GM23338 (cell line): ENCODE measurements at regions not wholly inside any gene's neighbourhood (a gene's known extent, or its start where the extent isn't known, plus 50 kb on each side); places are given as distances from the start of the nearest gene placed in this dataset.

Experiments used
- ATAC-seq: fragments of 200-7000 bp; cut with Tn5 transposase; 3 replicates; pipeline ENCODE4 v1.9.1; 2020
- DNase-seq: peaks from one replicate; pipeline ENCODE4 v3.0.0-alpha.2; 2015; ENCODE audit warnings: low spot score
- H2AFZ ChIP-seq: fragments of 200-600 bp; sonication (generic); 2 replicates; pipeline ENCODE4 v1.8.0; 2016; ENCODE audit warnings: antibody characterized with exemption, mild to moderate bottlenecking, moderate library complexity
- H3F3A ChIP-seq: fragments of 200-600 bp; sonication (generic); replicated peaks from 2 replicates; pipeline ENCODE4 v1.8.0; 2017; ENCODE audit warnings: antibody characterized with exemption, mixed run types, low read depth
- H3K27ac ChIP-seq: fragments of 200-600 bp; sonication (generic); 2 replicates; pipeline ENCODE4 v1.6.1; 2016; ENCODE audit warnings: low read depth
- H3K27me3 ChIP-seq: fragments of 200-600 bp; sonication (generic); 2 replicates; pipeline ENCODE4 v1.8.0; 2016; ENCODE audit warnings: mild to moderate bottlenecking, mixed run types, moderate library complexity; ENCODE audit not compliant: insufficient read depth
- H3K36me3 ChIP-seq: fragments of 200-600 bp; sonication (generic); 2 replicates; pipeline ENCODE4 v1.8.0; 2016; ENCODE audit warnings: mild to moderate bottlenecking; ENCODE audit not compliant: insufficient read depth
- H3K4me1 ChIP-seq: fragments of 200-600 bp; sonication (generic); 2 replicates; pipeline ENCODE4 v1.8.0; 2016; ENCODE audit warnings: mild to moderate bottlenecking, moderate library complexity; ENCODE audit not compliant: insufficient read depth
- H3K4me2 ChIP-seq: fragments of 200-600 bp; sonication (generic); 2 replicates; pipeline ENCODE4 v1.7.1; 2017; ENCODE audit warnings: mixed run types
- H3K4me3 ChIP-seq: fragments of 200-600 bp; sonication (generic); 2 replicates; pipeline ENCODE4 v1.6.1; 2016; ENCODE audit warnings: mixed run types
- H3K79me2 ChIP-seq: fragments of 200-600 bp; sonication (generic); replicated peaks from 2 replicates; pipeline ENCODE4 v1.8.0; 2017; ENCODE audit warnings: mild to moderate bottlenecking; ENCODE audit not compliant: insufficient read depth
- H3K9me2 ChIP-seq: fragments of 200-600 bp; sonication (generic); 2 replicates; pipeline ENCODE4 v1.8.0; 2017; ENCODE audit not compliant: insufficient read depth
- H4K20me1 ChIP-seq: fragments of 200-600 bp; sonication (generic); replicated peaks from 2 replicates; pipeline ENCODE4 v1.8.0; 2017; ENCODE audit warnings: mild to moderate bottlenecking; ENCODE audit not compliant: insufficient read depth
- H3K27ac Mint-ChIP-seq: 2 replicates; pipeline ENCODE4 v1.8.0; 2020; ENCODE audit warnings: inconsistent platforms, mild to moderate bottlenecking, moderate library complexity, mixed read lengths
- H3K27me3 Mint-ChIP-seq: 3 replicates; pipeline ENCODE4 v1.8.0; 2022; ENCODE audit warnings: low read depth, mild to moderate bottlenecking, moderate library complexity, mixed read lengths, inconsistent platforms; ENCODE audit not compliant: insufficient read depth, poor library complexity
- H3K36me3 Mint-ChIP-seq: 3 replicates; pipeline ENCODE4 v1.8.0; 2021; ENCODE audit warnings: low read depth, mild to moderate bottlenecking, inconsistent platforms, moderate library complexity, mixed read lengths
- H3K4me1 Mint-ChIP-seq: 3 replicates; pipeline ENCODE4 v1.8.0; 2020; ENCODE audit warnings: mild to moderate bottlenecking, inconsistent platforms, mixed read lengths
- H3K4me3 Mint-ChIP-seq: 3 replicates; pipeline ENCODE4 v1.8.0; 2021; ENCODE audit warnings: moderate library complexity, mild to moderate bottlenecking, inconsistent platforms, mixed read lengths
- H3K9me3 Mint-ChIP-seq: 3 replicates; pipeline ENCODE4 v1.8.0; 2020; ENCODE audit warnings: moderate library complexity, mild to moderate bottlenecking, inconsistent platforms, mixed read lengths
- CREB1 ChIP-seq: fragments of 250-450 bp; sonication (Bioruptor Pico); IDR thresholded peaks from 2 replicates; pipeline ENCODE4 v1.5.0; 2020; ENCODE audit warnings: low read depth, mild to moderate bottlenecking, moderate library complexity
- POLR2AphosphoS5 ChIP-seq: IDR thresholded peaks from 2 replicates; pipeline ENCODE4 v1.6.1; 2016; ENCODE audit warnings: antibody characterized with exemption, low read depth
- STAT1 ChIP-seq: IDR thresholded peaks from one replicate; pipeline ENCODE4 v1.6.1; 2016; ENCODE audit warnings: antibody characterized with exemption; ENCODE audit not compliant: unreplicated experiment
- ZNF331 ChIP-seq: fragments of 250-450 bp; sonication (Bioruptor Pico); IDR thresholded peaks from 2 replicates; pipeline ENCODE4 v1.5.0; 2020; ENCODE audit warnings: low read depth, mild to moderate bottlenecking, moderate library complexity
- TF ChIP-seq, protein P1 (sequence below): fragments of 250-450 bp; sonication (Bioruptor Pico); IDR thresholded peaks from 2 replicates; pipeline ENCODE4 v1.5.0; 2020; ENCODE audit warnings: mild to moderate bottlenecking, moderate library complexity
- TF ChIP-seq, protein P2 (sequence below): IDR thresholded peaks from one replicate; pipeline ENCODE4 v1.6.1; 2018; ENCODE audit warnings: antibody characterized with exemption; ENCODE audit not compliant: unreplicated experiment
- TF ChIP-seq, protein P3 (sequence below), 2 experiments: fragments of 200-600 bp in 1 of 2; sonication (generic) in 1 of 2; conservative IDR thresholded peaks; 2 replicates each; pipeline versions ENCODE4 v1.5.1 to v1.6.1; 2016 to 2017; ENCODE audit warnings: antibody characterized with exemption in 2 of 2, low read depth in 2 of 2, mild to moderate bottlenecking in 2 of 2, moderate library complexity in 1 of 2

DNA sequence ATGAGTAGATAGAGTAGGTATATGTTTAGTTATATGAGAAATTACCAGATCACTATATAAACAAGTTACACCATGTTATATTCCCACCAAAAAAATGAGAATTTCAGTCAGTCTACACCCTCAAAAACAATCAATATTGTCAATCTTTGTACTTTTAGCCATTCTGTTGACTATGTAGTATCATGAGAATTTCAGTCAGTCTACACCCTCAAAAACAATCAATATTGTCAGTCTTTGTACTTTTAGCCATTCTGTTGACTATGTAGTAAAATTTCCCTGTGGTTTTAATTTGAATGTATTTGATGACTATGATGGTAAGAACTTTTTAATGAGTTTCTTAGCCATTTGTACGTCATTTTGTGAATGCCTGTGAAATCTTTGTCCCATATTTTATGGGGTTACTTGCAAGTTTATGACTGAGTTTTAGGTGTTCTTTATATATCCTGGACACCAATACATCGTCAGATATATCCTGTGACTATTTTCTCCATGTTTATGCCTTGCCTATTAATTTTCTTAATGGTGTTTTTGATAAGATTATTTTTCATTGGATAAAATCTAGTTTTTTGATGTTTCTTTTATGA lies 528.4 kb upstream of the SPHKAP start (continued):
- TF ChIP-seq, protein P1, sequence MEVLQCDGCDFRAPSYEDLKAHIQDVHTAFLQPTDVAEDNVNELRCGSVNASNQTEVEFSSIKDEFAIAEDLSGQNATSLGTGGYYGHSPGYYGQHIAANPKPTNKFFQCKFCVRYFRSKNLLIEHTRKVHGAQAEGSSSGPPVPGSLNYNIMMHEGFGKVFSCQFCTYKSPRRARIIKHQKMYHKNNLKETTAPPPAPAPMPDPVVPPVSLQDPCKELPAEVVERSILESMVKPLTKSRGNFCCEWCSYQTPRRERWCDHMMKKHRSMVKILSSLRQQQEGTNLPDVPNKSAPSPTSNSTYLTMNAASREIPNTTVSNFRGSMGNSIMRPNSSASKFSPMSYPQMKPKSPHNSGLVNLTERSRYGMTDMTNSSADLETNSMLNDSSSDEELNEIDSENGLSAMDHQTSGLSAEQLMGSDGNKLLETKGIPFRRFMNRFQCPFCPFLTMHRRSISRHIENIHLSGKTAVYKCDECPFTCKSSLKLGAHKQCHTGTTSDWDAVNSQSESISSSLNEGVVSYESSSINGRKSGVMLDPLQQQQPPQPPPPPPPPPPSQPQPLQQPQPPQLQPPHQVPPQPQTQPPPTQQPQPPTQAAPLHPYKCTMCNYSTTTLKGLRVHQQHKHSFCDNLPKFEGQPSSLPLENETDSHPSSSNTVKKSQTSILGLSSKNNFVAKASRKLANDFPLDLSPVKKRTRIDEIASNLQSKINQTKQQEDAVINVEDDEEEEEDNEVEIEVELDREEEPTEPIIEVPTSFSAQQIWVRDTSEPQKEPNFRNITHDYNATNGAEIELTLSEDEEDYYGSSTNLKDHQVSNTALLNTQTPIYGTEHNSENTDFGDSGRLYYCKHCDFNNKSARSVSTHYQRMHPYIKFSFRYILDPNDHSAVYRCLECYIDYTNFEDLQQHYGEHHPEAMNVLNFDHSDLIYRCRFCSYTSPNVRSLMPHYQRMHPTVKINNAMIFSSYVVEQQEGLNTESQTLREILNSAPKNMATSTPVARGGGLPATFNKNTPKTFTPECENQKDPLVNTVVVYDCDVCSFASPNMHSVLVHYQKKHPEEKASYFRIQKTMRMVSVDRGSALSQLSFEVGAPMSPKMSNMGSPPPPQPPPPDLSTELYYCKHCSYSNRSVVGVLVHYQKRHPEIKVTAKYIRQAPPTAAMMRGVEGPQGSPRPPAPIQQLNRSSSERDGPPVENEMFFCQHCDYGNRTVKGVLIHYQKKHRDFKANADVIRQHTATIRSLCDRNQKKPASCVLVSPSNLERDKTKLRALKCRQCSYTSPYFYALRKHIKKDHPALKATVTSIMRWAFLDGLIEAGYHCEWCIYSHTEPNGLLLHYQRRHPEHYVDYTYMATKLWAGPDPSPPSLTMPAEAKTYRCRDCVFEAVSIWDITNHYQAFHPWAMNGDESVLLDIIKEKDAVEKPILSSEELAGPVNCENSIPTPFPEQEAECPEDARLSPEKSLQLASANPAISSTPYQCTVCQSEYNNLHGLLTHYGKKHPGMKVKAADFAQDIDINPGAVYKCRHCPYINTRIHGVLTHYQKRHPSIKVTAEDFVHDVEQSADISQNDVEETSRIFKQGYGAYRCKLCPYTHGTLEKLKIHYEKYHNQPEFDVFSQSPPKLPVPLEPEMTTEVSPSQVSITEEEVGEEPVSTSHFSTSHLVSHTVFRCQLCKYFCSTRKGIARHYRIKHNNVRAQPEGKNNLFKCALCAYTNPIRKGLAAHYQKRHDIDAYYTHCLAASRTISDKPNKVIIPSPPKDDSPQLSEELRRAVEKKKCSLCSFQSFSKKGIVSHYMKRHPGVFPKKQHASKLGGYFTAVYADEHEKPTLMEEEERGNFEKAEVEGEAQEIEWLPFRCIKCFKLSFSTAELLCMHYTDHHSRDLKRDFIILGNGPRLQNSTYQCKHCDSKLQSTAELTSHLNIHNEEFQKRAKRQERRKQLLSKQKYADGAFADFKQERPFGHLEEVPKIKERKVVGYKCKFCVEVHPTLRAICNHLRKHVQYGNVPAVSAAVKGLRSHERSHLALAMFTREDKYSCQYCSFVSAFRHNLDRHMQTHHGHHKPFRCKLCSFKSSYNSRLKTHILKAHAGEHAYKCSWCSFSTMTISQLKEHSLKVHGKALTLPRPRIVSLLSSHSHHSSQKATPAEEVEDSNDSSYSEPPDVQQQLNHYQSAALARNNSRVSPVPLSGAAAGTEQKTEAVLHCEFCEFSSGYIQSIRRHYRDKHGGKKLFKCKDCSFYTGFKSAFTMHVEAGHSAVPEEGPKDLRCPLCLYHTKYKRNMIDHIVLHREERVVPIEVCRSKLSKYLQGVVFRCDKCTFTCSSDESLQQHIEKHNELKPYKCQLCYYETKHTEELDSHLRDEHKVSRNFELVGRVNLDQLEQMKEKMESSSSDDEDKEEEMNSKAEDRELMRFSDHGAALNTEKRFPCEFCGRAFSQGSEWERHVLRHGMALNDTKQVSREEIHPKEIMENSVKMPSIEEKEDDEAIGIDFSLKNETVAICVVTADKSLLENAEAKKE (CRISPR knock-in tag) = no peak
- TF ChIP-seq CREB1 (CRISPR knock-in tag) (no peak), POLR2AphosphoS5 (no peak), STAT1 (no peak)
- TF ChIP-seq, protein P2, sequence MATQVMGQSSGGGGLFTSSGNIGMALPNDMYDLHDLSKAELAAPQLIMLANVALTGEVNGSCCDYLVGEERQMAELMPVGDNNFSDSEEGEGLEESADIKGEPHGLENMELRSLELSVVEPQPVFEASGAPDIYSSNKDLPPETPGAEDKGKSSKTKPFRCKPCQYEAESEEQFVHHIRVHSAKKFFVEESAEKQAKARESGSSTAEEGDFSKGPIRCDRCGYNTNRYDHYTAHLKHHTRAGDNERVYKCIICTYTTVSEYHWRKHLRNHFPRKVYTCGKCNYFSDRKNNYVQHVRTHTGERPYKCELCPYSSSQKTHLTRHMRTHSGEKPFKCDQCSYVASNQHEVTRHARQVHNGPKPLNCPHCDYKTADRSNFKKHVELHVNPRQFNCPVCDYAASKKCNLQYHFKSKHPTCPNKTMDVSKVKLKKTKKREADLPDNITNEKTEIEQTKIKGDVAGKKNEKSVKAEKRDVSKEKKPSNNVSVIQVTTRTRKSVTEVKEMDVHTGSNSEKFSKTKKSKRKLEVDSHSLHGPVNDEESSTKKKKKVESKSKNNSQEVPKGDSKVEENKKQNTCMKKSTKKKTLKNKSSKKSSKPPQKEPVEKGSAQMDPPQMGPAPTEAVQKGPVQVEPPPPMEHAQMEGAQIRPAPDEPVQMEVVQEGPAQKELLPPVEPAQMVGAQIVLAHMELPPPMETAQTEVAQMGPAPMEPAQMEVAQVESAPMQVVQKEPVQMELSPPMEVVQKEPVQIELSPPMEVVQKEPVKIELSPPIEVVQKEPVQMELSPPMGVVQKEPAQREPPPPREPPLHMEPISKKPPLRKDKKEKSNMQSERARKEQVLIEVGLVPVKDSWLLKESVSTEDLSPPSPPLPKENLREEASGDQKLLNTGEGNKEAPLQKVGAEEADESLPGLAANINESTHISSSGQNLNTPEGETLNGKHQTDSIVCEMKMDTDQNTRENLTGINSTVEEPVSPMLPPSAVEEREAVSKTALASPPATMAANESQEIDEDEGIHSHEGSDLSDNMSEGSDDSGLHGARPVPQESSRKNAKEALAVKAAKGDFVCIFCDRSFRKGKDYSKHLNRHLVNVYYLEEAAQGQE = no peak

DNA sequence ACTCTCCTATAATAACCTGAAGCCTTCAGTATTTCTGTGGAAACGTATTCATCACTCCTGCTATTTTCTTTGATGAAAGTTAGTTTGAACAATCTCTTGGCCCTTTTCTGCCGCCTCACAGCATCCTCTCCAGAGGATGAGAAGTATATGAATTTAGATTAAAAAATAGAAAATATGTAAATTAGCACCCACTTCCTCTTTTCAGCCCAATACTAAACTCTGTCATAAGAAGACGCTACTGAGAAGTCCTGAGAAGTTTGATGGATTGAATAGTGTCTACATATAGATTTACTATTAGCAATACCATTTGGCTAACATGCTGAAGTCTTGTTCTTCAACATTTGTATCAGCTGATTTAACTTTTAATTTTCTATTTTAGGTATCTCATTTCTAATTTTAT lies 526.4 kb upstream of the SPHKAP start:
- no peaks in the 10 kb centered on the region for H3K27me3 Mint-ChIP-seq
- no peak overlapping the region for H3K4me3 ChIP-seq
- H3K27ac Mint-ChIP-seq = no peak overlapping the region
- TF ChIP-seq, protein P3, sequence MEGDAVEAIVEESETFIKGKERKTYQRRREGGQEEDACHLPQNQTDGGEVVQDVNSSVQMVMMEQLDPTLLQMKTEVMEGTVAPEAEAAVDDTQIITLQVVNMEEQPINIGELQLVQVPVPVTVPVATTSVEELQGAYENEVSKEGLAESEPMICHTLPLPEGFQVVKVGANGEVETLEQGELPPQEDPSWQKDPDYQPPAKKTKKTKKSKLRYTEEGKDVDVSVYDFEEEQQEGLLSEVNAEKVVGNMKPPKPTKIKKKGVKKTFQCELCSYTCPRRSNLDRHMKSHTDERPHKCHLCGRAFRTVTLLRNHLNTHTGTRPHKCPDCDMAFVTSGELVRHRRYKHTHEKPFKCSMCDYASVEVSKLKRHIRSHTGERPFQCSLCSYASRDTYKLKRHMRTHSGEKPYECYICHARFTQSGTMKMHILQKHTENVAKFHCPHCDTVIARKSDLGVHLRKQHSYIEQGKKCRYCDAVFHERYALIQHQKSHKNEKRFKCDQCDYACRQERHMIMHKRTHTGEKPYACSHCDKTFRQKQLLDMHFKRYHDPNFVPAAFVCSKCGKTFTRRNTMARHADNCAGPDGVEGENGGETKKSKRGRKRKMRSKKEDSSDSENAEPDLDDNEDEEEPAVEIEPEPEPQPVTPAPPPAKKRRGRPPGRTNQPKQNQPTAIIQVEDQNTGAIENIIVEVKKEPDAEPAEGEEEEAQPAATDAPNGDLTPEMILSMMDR (conservative IDR thresholded peaks at IDR 0.05; ENCODE audit: low read depth in 2 of 2) = no peak
- TF ChIP-seq ZNF331 (CRISPR knock-in tag) (no peak), STAT1 (no peak)
- H3K36me3 ChIP-seq = no peaks in the 10 kb centered on the region
- no peaks in the 10 kb centered on the region for H3K79me2 ChIP-seq
- no peaks in the 10 kb centered on the region for H3K27me3 ChIP-seq
- H2AFZ ChIP-seq = no peak overlapping the region
- H3K4me3 Mint-ChIP-seq = no peak overlapping the region
- no peaks in the 10 kb centered on the region for H4K20me1 ChIP-seq
- no peaks in the 10 kb centered on the region for H3K9me2 ChIP-seq
- H3F3A ChIP-seq = no peaks in the 10 kb centered on the region
- H3K4me1 ChIP-seq = no peaks in the 10 kb centered on the region
- peaks cover 6% of the 10 kb centered on the region; the same call in 2 of the 3 replicates for H3K4me1 Mint-ChIP-seq
- no peak for ATAC-seq
- no peak for DNase-seq
- no peaks in the 10 kb centered on the region for H3K36me3 Mint-ChIP-seq
- no peak overlapping the region for H3K4me2 ChIP-seq
- no peaks in the 10 kb centered on the region for H3K9me3 Mint-ChIP-seq
- H3K27ac ChIP-seq = no peak overlapping the region
